WERI-Rb-1 (cell line): ENCODE measurements at regions not wholly inside any gene's neighbourhood (a gene's known extent, or its start where the extent isn't known, plus 50 kb on each side); places are given as distances from the start of the nearest gene placed in this dataset.

ENCODE experiments used
- DNase-seq: peaks from one replicate; pipeline ENCODE4 v3.0.0-alpha.2; 2020
- H3K27ac ChIP-seq: fragments of 250-450 bp; sonication (Bioruptor Pico); 2 replicates; pipeline ENCODE4 v1.5.1; 2020; ENCODE audit warnings: mild to moderate bottlenecking, moderate library complexity
- H3K27me3 ChIP-seq: fragments of 250-450 bp; sonication (Bioruptor Pico); 2 replicates; pipeline ENCODE4 v1.5.1; 2021; ENCODE audit warnings: mild to moderate bottlenecking, low read depth, moderate library complexity; ENCODE audit not compliant: insufficient read depth, severe bottlenecking
- H3K36me3 ChIP-seq: fragments of 250-450 bp; sonication (Bioruptor Pico); 2 replicates; pipeline ENCODE4 v1.5.1; 2020; ENCODE audit warnings: mild to moderate bottlenecking, moderate library complexity
- H3K4me3 ChIP-seq: 2 replicates; pipeline ENCODE4 v1.5.1; 2011; ENCODE audit warnings: low read depth, mild to moderate bottlenecking, control low read depth, low read length
- H3K9me3 ChIP-seq: fragments of 250-450 bp; sonication (Bioruptor Pico); 2 replicates; pipeline ENCODE4 v1.5.1; 2021; ENCODE audit warnings: mild to moderate bottlenecking, moderate library complexity; ENCODE audit not compliant: severe bottlenecking
- TF ChIP-seq, protein P1 (sequence below): IDR thresholded peaks from 2 replicates; pipeline ENCODE4 v1.5.1; 2011; ENCODE audit warnings: low read depth, mild to moderate bottlenecking, control low read depth, inconsistent platforms, low read length

DNA sequence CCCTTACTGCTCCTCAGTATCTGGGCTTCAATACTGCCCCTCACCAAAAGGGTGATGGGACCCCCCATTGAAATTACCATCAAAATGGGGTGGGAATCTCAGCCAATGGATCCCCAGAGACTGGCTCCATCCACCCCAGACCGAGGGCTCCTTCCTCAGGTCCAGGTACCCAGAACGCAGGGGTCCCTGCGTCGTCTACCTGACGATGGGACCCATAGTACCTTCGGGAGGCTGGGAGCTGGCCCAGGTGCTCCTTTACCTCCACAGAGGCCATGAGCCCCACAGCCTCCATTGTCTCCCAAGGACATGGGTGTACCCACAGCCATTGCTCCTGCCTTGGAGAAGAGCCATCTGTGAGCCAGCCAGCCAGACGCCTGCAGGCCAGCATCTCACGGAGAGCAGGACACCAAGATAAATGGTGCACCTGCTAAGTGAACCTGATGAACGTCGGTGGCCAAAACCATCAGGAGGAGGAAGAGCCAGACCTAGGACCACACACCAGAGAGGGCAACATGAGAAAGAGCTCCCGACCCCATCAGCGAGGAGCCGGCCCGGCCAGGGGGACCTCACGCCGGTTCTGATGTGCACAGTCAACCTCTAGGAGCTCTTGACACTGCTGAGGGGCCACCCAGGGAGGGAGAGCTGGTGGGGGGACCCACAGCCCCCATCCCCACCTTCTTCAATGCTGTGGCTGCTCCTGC is 156.8 kb upstream of the SOX1 start:
- TF ChIP-seq, protein P1, sequence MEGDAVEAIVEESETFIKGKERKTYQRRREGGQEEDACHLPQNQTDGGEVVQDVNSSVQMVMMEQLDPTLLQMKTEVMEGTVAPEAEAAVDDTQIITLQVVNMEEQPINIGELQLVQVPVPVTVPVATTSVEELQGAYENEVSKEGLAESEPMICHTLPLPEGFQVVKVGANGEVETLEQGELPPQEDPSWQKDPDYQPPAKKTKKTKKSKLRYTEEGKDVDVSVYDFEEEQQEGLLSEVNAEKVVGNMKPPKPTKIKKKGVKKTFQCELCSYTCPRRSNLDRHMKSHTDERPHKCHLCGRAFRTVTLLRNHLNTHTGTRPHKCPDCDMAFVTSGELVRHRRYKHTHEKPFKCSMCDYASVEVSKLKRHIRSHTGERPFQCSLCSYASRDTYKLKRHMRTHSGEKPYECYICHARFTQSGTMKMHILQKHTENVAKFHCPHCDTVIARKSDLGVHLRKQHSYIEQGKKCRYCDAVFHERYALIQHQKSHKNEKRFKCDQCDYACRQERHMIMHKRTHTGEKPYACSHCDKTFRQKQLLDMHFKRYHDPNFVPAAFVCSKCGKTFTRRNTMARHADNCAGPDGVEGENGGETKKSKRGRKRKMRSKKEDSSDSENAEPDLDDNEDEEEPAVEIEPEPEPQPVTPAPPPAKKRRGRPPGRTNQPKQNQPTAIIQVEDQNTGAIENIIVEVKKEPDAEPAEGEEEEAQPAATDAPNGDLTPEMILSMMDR = no peak
- Histone ChIP-seq H3K27me3 (peaks cover 96% of the 10 kb centered on the region), H3K36me3 (no peaks in the 10 kb centered on the region), H3K9me3 (peaks cover 8% of the 10 kb centered on the region), H3K4me3 (no peak overlapping the region), H3K27ac (no peak overlapping the region)
- no peak for DNase-seq

DNA sequence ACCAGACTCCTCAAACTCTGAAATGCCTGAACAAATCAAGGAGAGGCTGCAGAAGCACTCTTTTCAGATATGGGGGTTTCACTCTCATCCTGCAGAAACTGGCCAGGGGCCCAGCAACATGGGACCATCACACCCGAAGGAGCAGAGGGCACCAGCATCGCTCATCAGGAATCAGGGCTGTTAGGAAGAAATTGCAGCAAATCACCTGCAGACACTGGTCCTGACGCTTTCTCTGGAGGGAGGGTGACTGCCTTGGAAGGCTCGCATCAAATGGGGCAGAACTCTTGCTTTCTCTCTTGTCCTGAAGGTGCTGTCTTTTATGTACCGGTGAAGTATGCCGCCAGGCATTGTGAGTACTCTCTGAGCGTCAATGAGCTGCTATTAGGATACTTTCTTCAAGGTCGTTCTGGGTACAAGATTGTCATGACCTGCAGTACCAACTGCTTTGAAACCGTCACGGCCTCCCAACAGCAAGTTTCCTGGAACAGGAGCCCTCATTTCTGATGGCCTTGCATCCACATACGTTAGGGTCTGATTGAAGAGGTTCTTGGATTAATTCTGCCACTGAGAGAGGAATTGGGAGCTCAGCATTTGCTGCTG is 155.7 kb upstream of the SOX1 start:
- Histone ChIP-seq H3K9me3 (peaks cover 6% of the 10 kb centered on the region), H3K4me3 (no peak overlapping the region), H3K27ac (no peak overlapping the region), H3K27me3 (peaks cover 100% of the 10 kb centered on the region), H3K36me3 (no peaks in the 10 kb centered on the region)
- TF ChIP-seq, protein P1 = no peak
- peak; percentile 2 for DNase-seq

DNA sequence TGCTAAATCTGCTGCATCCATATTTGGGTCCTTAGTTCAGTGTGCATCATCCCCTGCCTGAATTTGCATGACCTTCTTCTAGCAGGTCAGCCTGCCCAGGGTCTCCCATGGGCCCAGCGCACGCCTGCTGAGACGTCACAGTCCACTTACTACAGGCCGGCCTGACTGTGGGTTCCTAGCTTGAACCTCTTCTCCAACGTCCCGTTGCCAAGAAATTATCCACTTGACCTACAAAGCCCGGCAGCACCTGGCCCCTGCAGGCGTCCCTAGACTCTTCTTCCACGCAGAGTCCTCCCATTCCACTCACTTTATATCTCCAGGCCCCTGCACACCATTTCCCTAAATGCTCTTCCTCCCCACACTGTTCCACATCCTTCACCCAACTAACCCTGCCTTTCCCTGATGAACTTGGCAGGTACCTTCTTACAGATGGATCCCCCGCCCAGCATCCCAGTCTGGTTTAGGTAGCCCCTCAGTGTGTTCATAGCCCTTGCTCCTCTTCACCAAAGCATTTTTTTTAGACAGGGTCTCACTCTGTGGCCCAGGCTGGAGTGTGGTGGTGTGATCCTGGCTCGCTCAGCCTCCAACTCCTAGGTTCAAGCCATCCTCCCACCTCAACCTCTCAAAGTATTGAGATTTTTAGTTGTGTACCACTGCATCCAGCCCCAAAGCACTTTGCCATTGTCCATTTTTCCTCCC is 155.0 kb upstream of the SOX1 start:
- DNase-seq = peak; percentile 2

DNA sequence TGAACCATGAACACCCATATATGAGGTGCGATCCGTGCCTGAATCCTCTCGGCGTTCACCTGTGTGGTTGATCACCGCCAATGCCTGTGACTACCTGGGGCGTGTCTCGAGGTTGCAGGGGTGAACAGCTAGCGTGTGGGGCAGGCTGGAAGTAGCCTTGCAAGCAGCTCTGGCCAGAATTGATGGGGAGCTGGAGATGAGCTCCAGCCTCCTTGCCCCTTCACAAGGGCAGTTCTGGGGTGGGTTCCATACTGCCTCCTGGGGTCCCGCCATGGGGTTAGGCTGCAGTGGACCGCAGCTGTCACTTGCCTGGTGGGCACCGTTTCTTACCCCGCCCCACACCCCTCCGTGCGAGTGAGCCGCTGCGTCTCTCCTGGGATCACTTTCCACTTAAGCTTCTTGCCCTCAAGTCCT is 154.5 kb upstream of the SOX1 start:
- H3K27ac ChIP-seq = no peak overlapping the region
- peaks cover 5% of the 10 kb centered on the region for H3K9me3 ChIP-seq
- H3K4me3 ChIP-seq = no peak overlapping the region
- H3K36me3 ChIP-seq = no peaks in the 10 kb centered on the region
- H3K27me3 ChIP-seq = peaks cover 100% of the 10 kb centered on the region
- TF ChIP-seq, protein P1 = no peak
- DNase-seq = peak; percentile 6

More for the DNA sequence above, 155.0 kb upstream of the SOX1 start:
- Histone ChIP-seq H3K9me3 (peaks cover 5% of the 10 kb centered on the region), H3K4me3 (no peak overlapping the region), H3K27me3 (peaks cover 100% of the 10 kb centered on the region), H3K36me3 (no peaks in the 10 kb centered on the region), H3K27ac (no peak overlapping the region)
- TF ChIP-seq, protein P1 = no peak

DNA sequence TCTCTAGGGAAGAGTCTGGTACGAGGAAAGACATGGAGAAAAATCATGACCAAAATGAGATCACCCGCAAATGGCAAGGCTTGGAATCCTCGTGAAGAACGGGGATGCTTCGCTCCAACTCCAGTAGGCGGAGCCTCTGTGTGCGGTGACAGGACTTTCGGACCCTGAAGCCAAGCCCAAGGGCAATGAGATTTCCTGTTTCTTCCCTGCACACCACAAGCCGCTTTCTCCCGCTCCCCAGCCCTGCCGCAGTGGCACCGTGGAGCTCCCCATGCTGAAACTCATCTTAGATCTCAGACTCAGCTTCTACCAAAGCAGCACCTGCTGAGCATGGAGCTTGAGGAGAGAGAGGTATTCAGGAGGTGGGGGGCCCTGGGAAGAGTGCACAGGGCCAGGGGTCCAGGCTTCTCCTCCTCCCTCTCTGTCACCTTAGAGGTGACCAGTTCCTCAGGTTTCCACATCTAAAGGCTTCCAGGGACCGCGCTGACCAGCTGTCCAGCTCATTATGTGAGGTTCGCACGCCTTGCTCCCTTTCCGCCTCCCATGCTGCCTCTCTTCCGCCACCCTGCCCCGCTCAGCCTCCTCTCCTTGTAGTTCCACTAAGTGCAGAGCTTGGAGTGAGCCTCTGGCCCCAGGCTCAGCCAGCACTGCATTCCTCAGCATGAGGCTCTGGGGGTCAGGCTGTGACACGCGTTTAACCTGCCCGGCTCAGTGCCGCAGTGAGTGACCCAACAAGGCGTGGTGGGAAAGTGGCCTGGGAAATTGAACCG is 153.8 kb upstream of the SOX1 start:
- Histone ChIP-seq H3K27me3 (peaks cover 100% of the 10 kb centered on the region), H3K9me3 (peaks cover 5% of the 10 kb centered on the region), H3K4me3 (no peak overlapping the region), H3K36me3 (no peaks in the 10 kb centered on the region), H3K27ac (no peak overlapping the region)
- TF ChIP-seq, protein P1 = no peak
- peak; percentile 7 for DNase-seq
